ENCODE measurements at regions not wholly inside any gene's neighbourhood (a gene's known extent, or its start where the extent isn't known, plus 50 kb on each side); places are given as distances from the start of the nearest gene placed in this dataset.
A peak's percentile ranks its signal among the peaks of the same experiment; 100 is the strongest.

DNA sequence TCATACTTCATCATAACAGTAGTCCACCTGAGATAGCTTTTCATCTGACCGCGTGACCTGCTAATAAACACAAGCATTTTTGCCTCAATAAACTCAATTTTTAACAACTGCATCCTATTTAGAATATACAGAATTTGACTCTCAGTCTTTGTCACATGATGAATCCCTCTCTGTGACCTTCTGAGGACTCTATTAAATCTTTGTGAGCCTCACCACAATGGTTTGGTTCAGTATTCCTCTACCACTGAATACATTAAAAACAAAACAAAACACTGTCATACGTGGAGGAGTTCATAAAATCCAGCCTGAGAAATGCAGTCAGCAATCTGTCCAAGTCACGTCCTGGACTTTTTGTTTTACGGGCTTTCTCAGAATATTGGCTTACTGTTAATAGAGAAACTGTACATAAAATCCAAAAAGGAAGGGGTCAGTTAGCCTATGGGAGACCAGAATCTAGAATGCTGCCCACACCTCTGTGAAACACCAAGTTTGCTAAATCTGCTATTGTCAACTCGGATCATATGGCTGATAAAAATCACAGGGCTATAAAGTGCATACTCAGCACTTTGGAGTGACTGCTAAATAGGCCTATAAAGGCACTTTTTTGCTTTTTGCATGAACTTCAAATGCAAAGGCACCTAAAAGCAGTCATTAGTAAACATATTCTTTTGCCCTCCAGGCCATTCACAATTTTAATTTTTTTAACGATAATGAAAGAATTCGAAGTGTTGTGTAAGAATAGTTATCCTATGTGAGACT, 190.3 kb upstream of the HDDC2 start:
- no peak for DNase-seq (ENCODE audit: low read depth)

DNA sequence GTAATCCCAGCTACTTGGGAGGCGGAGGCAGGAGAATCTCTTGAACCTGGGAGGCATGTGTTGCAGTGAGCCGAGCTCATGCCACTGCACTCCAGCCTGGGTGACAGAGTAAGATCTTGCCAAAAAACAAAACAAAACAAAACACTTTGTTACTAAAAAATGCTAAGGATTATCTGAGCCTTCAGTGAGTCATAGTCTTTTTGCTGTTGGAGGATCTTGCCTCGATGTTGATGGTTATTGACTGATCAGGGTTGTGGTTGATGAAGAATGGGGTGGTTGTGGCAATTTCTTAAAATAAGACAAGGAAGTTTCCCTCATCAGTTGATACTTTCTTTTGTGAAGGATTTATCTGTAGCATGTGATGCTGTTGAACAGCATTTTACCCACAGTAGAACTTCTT, 196.8 kb upstream of the HDDC2 start:
- no peak for DNase-seq (ENCODE audit: low read depth)

DNA sequence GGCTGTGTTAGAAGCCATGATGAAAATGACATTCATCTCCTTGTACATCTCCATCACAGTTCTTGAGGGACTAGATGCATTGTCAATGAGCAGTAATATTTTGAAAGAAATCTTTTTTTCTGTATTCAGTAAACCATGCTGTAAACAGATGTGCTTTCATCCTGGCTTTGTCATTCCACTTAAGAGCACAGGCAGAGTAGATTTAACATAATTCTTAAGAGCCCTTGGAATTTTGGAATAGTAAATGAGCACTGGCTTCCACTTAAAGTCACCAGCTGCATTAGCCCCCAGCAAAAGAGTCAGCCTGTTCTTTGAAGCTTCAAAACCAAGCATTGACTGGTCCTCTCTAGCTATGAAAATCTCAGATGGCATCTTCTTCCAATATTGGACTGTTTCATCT, 197.8 kb upstream of the HDDC2 start:
- DNase-seq (ENCODE audit: low read depth): no peak

DNA sequence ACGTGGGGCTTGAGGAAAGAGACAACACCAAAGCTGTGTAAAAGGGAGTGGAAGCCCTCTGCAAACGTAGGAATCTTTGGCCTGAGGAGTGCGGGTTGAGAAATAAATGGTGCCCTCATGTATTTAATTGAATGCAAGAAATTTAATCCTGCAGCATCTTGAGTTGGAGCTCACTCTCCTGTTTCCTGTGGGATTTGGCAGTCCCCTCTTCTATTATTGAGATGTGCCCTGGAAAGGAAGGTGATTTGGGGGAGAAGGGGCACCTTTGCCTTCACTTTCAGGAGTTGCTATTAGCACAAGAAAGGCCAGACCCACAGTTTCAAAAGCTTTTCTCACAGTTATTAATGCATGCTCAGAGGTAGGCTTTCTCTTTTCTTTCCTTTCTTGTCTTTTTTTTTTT, 201.4 kb upstream of the HDDC2 start:
- DNase-seq (ENCODE audit: low read depth): no peak

DNA sequence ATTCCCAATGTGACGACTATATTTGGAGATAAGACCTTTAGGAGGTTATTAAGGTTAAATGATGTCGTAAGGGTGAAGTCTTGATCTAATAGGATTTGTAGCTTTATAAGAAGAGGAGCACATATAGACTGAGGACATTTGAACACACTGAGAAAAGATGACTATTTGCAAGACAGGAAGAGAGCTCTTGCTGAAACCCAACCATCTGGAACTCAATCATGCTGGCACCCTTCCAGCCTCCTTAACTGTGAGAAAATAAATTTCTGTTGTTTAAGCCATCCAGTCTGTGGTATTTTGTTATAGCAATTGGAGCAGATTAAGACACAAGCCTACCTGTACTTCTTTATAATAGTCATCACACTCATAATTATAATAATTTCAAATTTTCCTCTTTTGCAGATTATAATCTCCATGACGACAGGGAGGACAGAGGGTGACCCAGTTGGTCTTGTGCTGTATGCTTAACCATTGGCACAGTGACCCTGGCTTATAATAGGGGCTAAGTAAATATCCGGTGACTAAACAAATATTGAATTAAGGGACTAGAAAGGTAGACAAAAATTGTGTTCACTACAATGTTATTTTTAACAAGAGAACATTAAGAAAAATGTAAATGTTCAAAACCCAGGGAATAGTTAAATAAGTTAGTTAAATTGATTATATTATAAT, 206.4 kb upstream of the HDDC2 start:
- DNase-seq (ENCODE audit: low read depth): peak; percentile 25

DNA sequence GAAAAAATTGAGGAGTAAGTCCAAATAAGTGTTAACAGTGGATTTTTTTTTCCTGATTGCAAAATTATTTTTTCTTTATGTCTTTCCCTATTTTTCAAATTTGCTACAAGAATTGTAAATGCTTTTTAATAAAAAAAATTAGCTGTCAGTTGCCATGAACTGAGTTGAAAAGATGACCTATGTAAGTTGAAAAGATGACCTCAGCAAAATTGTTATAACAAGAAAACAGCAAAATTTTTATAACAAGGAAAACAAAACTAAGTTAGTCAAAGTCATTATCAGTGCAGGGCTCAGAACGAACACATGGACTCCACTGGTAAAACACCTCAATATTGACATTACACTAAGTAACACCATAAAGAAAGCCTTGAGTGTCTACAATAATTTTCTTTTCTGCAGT, 207.0 kb upstream of the HDDC2 start:
- DNase-seq (ENCODE audit: low read depth): no peak

DNA sequence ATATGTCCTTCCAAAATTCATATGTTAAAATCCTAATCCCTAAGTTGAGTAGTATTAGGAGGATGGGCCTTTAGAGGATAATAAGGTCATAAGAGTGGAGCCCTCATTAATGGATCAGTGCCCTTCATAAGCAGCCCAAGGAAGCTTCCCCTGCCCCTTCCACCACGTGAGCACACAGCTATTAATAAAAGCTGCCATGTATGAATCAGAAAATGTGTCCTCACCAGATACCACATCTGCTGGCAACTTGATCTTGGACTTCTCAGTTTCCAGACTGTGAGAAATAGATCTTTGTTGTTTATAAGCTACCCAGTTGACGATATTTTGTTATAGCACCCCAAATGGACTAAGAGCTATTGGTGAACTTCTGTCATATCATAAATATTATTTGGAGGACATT, 207.7 kb upstream of the HDDC2 start:
- no peak for DNase-seq (ENCODE audit: low read depth)

DNA sequence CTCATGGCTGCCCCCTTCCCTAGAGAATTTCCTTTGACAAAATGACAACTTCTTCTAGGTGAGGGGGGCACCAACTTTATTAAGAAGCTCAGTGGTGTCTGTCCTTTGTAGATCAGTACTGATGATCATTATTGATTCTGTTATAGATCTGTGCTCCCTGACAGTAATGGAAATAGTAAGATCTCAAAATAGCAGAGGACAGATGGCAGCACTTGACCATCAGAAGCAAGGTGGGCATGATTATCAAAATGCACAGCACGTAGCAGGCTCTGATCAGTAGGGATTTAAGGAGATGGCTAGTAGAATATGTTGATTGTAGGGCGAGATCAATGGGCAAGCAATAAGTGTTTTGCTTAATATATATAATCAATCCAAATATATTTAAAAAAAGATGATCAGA, 208.6 kb upstream of the HDDC2 start:
- no peak for DNase-seq (ENCODE audit: low read depth)

DNA sequence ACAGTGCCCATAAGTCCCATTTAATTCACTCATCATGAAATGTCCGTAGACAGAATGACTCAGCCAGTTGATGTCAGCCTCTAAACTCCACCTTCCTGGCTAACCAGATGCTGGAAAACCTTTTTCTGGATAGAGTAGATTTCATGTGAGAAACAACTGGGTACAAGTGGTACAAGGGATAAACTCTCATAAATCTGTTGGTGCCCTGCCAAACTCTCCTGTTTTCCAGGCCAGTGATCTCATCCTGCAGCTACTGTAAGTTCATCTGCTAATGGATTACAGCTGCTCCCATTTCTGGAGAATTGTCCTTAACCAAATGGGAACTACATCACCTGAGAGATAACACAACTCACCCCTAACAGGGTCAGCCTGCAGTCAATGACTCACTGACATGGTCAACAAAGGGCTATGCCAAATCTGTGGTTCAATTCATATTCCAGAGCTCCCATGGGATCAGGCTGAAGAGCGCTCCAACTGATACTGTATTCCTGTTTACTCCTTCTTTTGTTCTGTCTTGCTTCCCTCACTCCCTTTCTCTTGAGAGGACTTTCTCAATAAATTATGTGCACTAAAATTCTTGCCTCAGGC, 210.1 kb upstream of the HDDC2 start:
- DNase-seq (ENCODE audit: low read depth): peak; percentile 38

DNA sequence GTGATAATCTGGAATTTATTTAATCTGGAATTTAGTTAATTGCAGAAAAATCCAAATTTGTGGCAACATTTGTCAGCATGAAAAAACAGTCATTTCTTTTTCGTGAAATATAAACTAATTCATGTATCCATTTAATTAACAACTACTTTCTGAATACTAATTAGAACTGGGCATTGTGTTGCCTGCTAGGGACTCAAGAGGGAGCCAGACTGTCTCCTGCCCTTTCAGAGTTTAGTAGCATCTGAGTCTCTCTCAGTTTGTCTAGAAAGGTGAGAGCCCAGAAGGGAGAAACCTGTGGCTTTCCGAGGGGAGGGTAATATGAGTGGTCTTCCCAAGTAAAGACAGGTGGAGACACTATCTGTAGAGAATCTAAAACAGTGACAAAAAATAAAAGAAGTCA, 210.9 kb upstream of the HDDC2 start:
- DNase-seq (ENCODE audit: low read depth): peak; percentile 14

DNA sequence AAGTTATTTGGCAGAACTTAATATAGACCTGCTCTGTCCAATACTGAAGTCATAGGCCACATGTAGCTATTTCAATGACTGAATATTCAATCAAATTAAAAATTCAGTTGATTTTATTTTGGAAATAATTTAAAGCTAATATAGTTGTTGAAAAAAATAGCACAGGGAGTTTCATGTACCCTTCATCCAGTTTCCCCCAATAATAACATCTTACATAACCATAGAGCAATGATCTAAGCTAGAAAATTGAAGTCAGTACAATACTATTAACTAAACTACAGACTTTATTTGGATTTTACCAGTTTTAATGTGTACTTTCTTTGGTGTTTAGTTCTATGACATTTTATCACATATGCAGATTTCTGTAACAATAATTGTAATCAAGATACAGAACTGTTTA, 212.2 kb upstream of the HDDC2 start:
- no peak for DNase-seq (ENCODE audit: low read depth)

DNA sequence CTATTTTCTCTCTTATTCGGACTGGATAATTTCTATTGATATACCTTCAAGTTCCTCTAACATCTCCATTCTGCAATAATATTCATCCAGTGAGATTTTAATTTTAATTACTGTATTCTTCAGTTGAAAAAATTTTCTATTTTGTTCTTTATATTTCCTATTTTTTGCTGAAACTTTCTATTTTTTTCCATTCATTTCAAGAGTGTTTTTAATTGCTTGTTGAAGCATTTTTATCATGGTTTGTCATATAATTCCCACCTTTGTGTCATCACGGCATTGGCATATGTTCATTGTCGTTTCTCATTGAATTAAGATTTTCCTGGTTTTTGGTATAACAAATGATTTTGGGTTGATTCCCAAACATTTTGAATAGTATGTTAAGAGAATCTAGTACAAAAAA, 214.9 kb upstream of the HDDC2 start:
- no peak for DNase-seq (ENCODE audit: low read depth)

DNA sequence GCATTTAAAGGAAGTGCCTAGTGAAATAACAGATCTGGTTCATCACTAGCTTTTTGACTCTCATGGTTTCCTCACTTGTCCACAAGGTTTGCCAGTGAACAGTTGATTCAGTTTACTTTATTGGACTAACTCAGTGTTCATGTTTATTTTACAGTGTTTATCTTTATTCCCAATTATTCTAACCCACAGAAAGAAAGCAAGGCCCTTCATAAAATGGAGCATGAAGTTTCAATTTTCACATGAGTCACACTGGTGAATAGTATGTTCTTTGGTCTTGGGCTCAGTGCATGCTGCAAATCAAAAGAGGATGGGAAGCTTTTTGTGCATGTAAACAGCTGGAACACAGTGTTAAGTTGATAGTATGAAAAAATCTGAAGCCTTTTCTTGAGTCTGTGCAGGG, 217.6 kb upstream of the HDDC2 start:
- DNase-seq (ENCODE audit: low read depth): peak; percentile 43

DNA sequence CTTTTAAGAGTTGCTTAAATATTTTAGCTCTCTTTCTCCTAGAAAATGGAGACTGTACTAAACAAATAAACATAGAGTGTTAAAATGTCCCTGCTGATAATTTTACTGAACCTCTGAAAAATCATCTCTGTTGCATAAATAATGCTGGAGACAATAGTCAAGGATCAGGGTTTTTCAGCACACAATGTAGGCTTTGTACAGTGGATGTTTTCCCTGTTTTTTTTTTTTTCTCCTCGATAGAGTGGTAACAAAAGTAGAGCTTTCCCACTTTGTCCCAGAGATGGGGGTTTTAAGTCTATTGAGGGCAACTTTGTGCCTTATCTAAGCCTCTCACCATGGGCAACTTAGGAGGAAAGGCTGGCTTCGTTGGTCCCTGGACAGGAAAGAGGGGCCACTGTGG, 222.6 kb upstream of the HDDC2 start:
- DNase-seq (ENCODE audit: low read depth): no peak

DNA sequence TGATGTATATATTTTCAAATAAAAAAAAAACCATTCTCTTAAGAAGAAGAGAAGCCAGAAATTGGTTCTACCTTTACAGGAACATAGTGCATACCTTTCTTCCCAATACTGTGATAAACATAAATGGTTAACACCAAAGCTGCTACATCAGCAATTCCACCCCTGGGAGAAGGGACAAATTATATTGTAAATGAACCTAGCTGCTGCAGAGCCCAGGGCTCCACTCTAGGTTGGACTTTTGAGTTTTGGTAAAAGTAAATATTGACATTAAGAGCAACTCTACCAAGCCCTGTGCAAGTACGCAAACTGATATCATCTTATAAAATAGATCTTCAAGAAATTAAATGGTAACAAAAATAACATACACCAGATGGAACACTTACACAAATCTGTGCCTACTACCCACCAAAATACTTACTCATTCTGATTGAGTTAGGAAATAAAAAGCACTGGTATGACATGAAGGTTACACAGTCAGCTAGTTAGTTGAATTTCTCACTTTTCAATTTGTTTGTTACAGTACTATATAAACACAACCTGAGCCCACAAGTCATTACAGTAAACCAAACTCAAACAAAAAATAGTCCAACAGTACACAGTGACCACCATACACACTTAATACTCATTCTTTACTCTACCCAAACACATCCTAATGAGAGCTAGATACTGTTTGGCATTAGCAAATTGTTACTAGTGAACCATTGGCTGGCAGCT, 223.3 kb upstream of the HEY2 start:
- DNase-seq (ENCODE audit: low read depth): no peak

DNA sequence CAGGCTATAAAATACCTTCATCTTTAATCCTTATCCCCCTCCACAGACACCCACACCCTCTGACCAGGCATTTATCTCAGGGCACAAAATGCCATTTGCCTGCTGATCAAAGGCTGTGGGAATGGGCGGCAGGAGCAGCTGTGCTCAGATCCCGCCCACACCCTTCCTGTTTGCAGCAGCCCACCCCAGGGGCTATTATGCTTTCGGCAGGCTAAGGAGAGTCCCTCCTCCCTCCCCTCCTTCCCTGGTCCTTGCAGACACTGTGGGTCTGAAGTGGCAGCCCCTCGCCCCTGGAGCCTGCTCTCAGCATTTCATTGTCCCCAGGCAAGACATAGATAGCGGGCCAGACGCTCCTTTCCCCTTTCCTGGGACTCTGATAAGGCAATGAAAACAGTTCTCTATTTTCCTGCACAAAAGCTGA, 220.8 kb upstream of the HEY2 start:
- DNase-seq (ENCODE audit: low read depth): no peak

DNA sequence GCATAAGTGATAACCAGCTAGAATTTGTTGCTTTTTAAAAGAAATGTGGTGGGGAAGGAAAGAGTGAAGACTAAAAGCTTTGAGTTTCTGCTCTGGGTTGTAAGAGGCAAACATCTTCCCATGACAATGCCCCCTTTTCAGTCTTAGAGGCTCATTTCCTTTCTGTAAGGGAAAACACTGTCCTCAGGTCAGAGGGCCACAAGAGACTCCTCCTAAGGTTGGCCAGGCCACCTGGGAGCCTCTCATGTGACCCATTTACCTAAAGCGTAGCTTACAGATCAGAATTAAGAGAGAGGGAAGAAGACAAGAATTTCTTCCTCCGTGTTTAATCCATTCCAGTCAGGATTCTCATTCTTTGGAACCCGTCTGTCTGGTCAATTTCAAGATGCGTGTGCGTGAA, 220.4 kb upstream of the HEY2 start:
- DNase-seq (ENCODE audit: low read depth): no peak

DNA sequence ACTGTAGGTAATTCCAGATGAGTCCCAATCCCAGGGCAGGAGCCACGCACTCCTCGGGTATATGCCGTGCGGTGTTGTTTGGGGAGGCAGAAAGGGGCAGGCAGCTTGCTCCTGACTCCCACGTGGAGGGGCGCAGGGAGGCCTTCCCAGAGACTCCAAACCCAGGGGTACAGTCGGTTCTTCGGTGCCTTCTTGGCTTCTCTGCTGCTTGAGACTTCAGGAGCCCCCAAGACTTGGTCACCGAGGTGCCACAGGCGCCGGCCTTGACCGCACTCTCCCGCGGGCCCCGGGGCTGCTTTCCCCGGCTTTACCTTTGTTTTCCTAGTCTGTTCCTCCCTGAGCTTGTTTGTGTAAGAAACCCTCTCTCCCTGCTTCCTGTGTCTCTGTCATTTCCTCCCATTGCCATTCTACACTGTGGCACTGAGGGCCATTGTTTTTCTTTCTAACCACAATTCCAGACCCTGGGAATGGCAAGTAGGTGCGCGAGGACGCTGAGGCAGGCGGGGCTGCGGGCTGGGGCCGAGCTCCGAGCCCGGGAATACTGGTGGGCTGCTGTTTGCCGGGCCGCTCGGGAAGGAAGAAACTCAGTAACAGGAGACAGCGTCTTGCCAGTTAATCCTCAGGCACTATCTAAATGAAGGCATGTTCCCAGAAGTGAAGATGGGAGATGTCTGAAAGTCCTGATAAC, 215.6 kb upstream of the HEY2 start:
- no peak for DNase-seq (ENCODE audit: low read depth)

DNA sequence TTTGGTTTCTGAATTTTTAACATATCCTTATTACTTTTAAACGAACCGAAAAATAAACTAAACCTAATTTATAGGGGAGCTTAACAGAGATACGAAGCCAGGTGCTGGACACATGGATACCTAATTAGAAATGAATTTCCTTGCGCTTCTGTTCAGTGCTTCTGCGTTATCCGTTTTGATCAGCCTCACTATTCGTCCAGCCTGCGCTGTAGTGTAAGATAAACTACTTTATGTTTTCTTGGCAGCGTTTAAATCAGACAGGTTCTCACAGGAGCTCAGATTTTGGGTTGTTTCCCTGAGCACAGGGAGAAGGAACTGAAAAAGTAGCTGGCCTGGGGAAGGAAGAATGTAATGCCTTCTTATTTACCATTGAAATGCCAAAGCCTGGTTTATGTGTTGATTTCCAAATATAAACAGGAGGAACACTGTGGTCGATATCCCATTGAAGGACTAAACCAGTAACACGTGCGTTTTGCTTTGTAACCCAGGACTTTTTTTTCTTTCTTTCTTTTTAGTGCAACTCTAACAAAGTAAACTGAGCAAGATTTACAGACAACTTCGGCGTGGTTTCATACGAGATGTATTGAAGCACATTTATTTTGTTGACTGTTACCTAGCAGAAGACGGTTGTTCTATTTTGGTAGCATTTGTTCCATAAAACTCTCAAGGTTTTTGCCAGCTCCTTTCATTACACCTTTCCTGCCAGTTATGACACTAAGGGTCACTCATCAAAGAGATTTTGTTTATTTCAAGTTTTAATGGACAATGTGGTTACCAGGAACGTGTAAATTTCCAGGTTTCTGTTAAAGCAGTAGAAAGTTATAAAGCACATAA, 214.8 kb upstream of the HEY2 start:
- DNase-seq (ENCODE audit: low read depth): no peak

DNA sequence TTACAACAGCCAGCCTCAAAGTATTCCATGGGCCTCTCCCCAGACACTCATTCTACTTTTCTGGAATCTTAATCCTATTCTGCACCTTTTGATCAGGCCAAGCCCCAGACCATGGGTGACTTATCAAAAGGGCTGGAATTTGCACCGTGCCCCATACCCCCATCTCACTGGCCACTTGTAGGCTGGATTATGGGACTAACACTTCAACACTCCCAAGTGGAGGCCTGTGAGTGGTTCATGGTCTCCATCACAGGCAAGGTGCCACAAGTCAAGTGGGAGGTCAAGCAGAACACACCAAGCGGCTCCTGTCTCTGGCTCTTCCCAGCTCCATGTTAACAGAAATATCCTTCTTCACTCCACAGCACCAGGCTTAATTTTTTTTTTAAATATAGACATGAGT, 212.3 kb upstream of the HEY2 start:
- no peak for DNase-seq (ENCODE audit: low read depth)

DNA sequence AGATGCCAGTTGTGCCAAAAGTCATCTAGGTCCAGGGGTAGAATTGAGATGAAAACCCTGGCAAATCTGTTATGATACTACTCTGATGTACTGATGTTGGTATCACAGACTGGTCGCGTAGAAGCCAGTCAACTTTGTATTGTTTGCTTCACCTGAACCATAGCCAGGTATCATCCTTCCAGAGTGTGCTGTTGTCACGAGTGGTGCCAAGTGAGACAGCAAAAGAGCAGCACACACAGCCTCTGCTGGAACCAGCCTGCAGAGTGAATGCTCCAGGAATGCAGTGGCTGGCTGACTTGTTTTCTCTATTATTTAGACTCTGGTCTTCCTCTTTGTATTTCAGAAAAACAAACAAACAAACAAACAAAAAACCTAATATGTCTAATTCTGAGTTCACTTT, 209.5 kb upstream of the HEY2 start:
- no peak for DNase-seq (ENCODE audit: low read depth)

Data from M059J (cell line).